SK-N-SH (cell line): ENCODE measurements at regions not wholly inside any gene's neighbourhood (a gene's known extent, or its start where the extent isn't known, plus 50 kb on each side); places are given as distances from the start of the nearest gene placed in this dataset.

Experiments
- CTCF ChIA-PET: fragments of 300-600, 350-600 bp; formaldehyde crosslinking; extraction: SDS; loops from one replicate; lab custom pipeline; 2021; lab: Yijun Ruan, JAX
- POLR2A ChIA-PET: fragments of 350-600 bp; sonication (Branson Sonifier 250); formaldehyde crosslinking; extraction: SDS; loops from one replicate; lab custom pipeline; 2020; ENCODE audit warnings: antibody characterized with exemption, inconsistent platforms; lab: Yijun Ruan, JAX
- DNase-seq: peaks from one replicate; pipeline ENCODE4 v3.0.0; 2012
- H2AFZ ChIP-seq: fragments of 200-600 bp; sonication (generic); 2 replicates; pipeline ENCODE4 v1.8.1; 2016; ENCODE audit warnings: antibody characterized with exemption, mild to moderate bottlenecking, low read depth
- H3F3A ChIP-seq: fragments of 200-600 bp; sonication (generic); replicated peaks from 2 replicates; pipeline ENCODE3; 2016; ENCODE audit warnings: antibody characterized with exemption, mild to moderate bottlenecking; ENCODE audit not compliant: insufficient read depth
- H3K27ac ChIP-seq, 2 experiments: fragments of 200-500 bp in 1 of 2; fragments of 200-600 bp in 1 of 2; sonication (Bioruptor generic) in 1 of 2; sonication (generic), shearing (Covaris generic) in 1 of 2; 2 replicates each; pipeline versions ENCODE4 v1.5.1 to v1.6.1; 2014 to 2016; ENCODE audit warnings: low read depth in 2 of 2, inconsistent platforms in 1 of 2, low read length in 1 of 2, mild to moderate bottlenecking in 1 of 2, mixed read lengths in 1 of 2
- H3K27me3 ChIP-seq: fragments of 200-600 bp; sonication (generic), shearing (Covaris generic); 2 replicates; pipeline ENCODE4 v1.6.1; 2016; ENCODE audit warnings: mixed run types; ENCODE audit not compliant: insufficient read depth
- H3K36me3 ChIP-seq, 2 experiments: fragments of 200-500 bp in 1 of 2; fragments of 200-600 bp in 1 of 2; sonication (Bioruptor generic) in 1 of 2; sonication (generic) in 1 of 2; replicated peaks in 1 of 2; 2 replicates each; pipeline versions ENCODE3 to v1.5.1; 2014 to 2016; ENCODE audit warnings: low read length in 1 of 2, mild to moderate bottlenecking in 1 of 2; ENCODE audit not compliant: insufficient read depth in 2 of 2, control insufficient read depth in 1 of 2
- H3K4me1 ChIP-seq, 2 experiments: fragments of 200-500 bp in 1 of 2; fragments of 200-600 bp in 1 of 2; sonication (Bioruptor generic) in 1 of 2; sonication (generic), shearing (Covaris generic) in 1 of 2; 2 replicates each; pipeline versions ENCODE4 v1.5.1 to v1.6.1; 2014 to 2016; ENCODE audit warnings: low read depth in 1 of 2, low read length in 1 of 2, mixed run types in 1 of 2; ENCODE audit not compliant: insufficient read depth in 2 of 2, control insufficient read depth in 1 of 2
- H3K4me2 ChIP-seq: fragments of 200-600 bp; sonication (generic), shearing (Covaris generic); 2 replicates; pipeline ENCODE4 v1.6.1; 2017; ENCODE audit warnings: mixed run types
- H3K4me3 ChIP-seq, 2 experiments: fragments of 200-500 bp in 1 of 2; fragments of 200-600 bp in 1 of 2; sonication (Bioruptor generic) in 1 of 2; sonication (generic), shearing (Covaris generic) in 1 of 2; 2 replicates each; pipeline versions ENCODE4 v1.5.1 to v1.8.1; 2014 to 2016; ENCODE audit warnings: low read depth in 2 of 2, inconsistent platforms in 1 of 2, low read length in 1 of 2, mild to moderate bottlenecking in 1 of 2, mixed read lengths in 1 of 2, moderate library complexity in 1 of 2
- H3K79me2 ChIP-seq: fragments of 200-600 bp; sonication (generic); 2 replicates; pipeline ENCODE4 v1.8.1; 2017; ENCODE audit warnings: mild to moderate bottlenecking; ENCODE audit not compliant: insufficient read depth
- H3K9ac ChIP-seq: fragments of 200-600 bp; sonication (generic); 2 replicates; pipeline ENCODE4 v1.6.1; 2017; ENCODE audit warnings: mixed run types
- H3K9me2 ChIP-seq: fragments of 200-600 bp; sonication (generic); 2 replicates; pipeline ENCODE4 v1.6.1; 2017; ENCODE audit warnings: mixed run types
- H3K9me3 ChIP-seq: fragments of 200-600 bp; sonication (generic); 2 replicates; pipeline ENCODE4 v1.6.1; 2017; ENCODE audit warnings: mixed run types, mild to moderate bottlenecking, moderate library complexity
- H4K20me1 ChIP-seq: fragments of 200-600 bp; sonication (generic); 2 replicates; pipeline ENCODE4 v1.6.1; 2017; ENCODE audit warnings: mild to moderate bottlenecking, mixed run types; ENCODE audit not compliant: insufficient read depth
- FOXM1 ChIP-seq: IDR thresholded peaks from 2 replicates; pipeline ENCODE4 v1.4.0; 2012; ENCODE audit warnings: low read depth, mild to moderate bottlenecking
- GABPA ChIP-seq: IDR thresholded peaks from 2 replicates; pipeline ENCODE4 v1.4.0; 2012; ENCODE audit warnings: low read depth, mild to moderate bottlenecking
- RAD21 ChIP-seq: IDR thresholded peaks from 2 replicates; pipeline ENCODE4 v1.6.1; 2012; ENCODE audit warnings: mild to moderate bottlenecking, low read length
- RFX5 ChIP-seq: IDR thresholded peaks from 2 replicates; pipeline ENCODE4 v1.6.1; 2012; ENCODE audit warnings: mild to moderate bottlenecking, improper control_type of control experiment, low read length
- RXRA ChIP-seq: IDR thresholded peaks from 2 replicates; pipeline ENCODE4 v1.4.0; 2012; ENCODE audit warnings: low read depth, mild to moderate bottlenecking, borderline replicate concordance
- TEAD4 ChIP-seq: IDR thresholded peaks from 2 replicates; pipeline ENCODE4 v1.4.0; 2012; ENCODE audit warnings: mild to moderate bottlenecking, borderline replicate concordance; ENCODE audit not compliant: insufficient read depth
- WGBS: methylation state at CpG from one replicate; pipeline ENCODE4 v1.1.6; 2017; ENCODE audit warnings: low lambda C conversion rate; 5-methylcytosine and 5-hydroxymethylcytosine counted together
- TF ChIP-seq, protein P1 (sequence below): IDR thresholded peaks from 2 replicates; pipeline ENCODE4 v1.6.1; 2012; ENCODE audit warnings: mild to moderate bottlenecking, low read depth, low read length, moderate library complexity
- TF ChIP-seq, protein P2 (sequence below): fragments of 150-350 bp; IDR thresholded peaks from 2 replicates; pipeline ENCODE4 v1.6.1; 2016; ENCODE audit warnings: mild to moderate bottlenecking, low read depth, low read length
- TF ChIP-seq, protein P3 (sequence below): IDR thresholded peaks from 2 replicates; pipeline ENCODE4 v1.4.0; 2012; ENCODE audit warnings: low read depth

DNA sequence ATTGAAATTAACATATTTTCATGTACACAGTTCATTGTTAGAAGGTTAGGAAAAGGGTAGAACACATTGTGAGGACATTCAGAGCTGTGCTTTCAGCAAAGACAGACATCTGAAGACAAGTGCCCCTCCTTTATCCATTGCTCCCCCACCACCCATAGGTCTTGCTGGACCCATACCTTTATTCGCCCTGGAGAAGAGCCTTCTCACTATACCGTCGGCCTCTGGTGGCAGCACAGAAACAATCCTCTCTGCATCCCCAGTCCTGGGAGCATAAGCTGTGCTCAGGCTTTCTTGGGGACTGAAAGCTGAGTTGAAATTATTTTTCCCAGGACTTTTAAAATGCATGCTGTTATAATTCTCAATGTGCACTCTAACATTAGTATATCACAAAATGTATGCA lies 372.3 kb downstream of the EPHA7 start (continued):
- TF ChIP-seq, protein P1, sequence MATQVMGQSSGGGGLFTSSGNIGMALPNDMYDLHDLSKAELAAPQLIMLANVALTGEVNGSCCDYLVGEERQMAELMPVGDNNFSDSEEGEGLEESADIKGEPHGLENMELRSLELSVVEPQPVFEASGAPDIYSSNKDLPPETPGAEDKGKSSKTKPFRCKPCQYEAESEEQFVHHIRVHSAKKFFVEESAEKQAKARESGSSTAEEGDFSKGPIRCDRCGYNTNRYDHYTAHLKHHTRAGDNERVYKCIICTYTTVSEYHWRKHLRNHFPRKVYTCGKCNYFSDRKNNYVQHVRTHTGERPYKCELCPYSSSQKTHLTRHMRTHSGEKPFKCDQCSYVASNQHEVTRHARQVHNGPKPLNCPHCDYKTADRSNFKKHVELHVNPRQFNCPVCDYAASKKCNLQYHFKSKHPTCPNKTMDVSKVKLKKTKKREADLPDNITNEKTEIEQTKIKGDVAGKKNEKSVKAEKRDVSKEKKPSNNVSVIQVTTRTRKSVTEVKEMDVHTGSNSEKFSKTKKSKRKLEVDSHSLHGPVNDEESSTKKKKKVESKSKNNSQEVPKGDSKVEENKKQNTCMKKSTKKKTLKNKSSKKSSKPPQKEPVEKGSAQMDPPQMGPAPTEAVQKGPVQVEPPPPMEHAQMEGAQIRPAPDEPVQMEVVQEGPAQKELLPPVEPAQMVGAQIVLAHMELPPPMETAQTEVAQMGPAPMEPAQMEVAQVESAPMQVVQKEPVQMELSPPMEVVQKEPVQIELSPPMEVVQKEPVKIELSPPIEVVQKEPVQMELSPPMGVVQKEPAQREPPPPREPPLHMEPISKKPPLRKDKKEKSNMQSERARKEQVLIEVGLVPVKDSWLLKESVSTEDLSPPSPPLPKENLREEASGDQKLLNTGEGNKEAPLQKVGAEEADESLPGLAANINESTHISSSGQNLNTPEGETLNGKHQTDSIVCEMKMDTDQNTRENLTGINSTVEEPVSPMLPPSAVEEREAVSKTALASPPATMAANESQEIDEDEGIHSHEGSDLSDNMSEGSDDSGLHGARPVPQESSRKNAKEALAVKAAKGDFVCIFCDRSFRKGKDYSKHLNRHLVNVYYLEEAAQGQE = no peak
- TF ChIP-seq GABPA = no peak

DNA sequence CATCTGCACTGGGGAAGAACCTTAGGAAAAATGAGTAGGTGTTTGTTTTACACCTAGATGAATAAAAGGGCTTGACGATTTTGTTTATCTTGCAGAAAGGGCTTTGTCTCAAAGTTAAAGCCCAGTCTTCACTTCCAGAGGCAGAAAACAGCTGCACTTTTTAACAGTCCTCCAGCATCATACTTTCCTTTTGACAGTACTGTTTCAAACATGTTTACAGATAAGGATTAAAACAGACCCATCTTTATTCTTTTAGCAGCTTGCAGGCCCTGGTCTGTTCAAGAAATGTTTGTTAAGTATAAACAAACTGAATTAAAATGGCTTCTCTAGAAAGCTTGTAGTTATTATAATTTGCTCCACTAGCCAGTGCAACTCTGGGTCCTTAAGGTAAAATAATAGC lies 374.2 kb downstream of the EPHA7 start:
- 0% methylated on average over 1 of the region's 1 CpG for WGBS
- no peak overlapping the region for H3K9ac ChIP-seq
- H2AFZ ChIP-seq = no peak overlapping the region
- no peak overlapping the region for H3K4me3 ChIP-seq
- H3K9me2 ChIP-seq = no peaks in the 10 kb centered on the region
- H3K36me3 ChIP-seq = no peaks in the 10 kb centered on the region
- no peaks in the 10 kb centered on the region for H3F3A ChIP-seq
- ChIA-PET POLR2A (no interaction called here), CTCF (no interaction called here)
- no peaks in the 10 kb centered on the region for H3K27me3 ChIP-seq
- H3K27ac ChIP-seq = no peak overlapping the region
- DNase-seq = no peak
- no peaks in the 10 kb centered on the region for H3K9me3 ChIP-seq
- no peak for TF ChIP-seq RAD21
- TF ChIP-seq RFX5 = no peak
- TF ChIP-seq, protein P2, sequence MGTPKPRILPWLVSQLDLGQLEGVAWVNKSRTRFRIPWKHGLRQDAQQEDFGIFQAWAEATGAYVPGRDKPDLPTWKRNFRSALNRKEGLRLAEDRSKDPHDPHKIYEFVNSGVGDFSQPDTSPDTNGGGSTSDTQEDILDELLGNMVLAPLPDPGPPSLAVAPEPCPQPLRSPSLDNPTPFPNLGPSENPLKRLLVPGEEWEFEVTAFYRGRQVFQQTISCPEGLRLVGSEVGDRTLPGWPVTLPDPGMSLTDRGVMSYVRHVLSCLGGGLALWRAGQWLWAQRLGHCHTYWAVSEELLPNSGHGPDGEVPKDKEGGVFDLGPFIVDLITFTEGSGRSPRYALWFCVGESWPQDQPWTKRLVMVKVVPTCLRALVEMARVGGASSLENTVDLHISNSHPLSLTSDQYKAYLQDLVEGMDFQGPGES = no peak
- no peak for TF ChIP-seq RXRA
- TF ChIP-seq TEAD4 = no peak
- no peak for TF ChIP-seq FOXM1
- TF ChIP-seq, protein P3, sequence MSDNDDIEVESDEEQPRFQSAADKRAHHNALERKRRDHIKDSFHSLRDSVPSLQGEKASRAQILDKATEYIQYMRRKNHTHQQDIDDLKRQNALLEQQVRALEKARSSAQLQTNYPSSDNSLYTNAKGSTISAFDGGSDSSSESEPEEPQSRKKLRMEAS = no peak
- TF ChIP-seq, protein P1 = no peak
- no peaks in the 10 kb centered on the region for H4K20me1 ChIP-seq
- no peaks in the 10 kb centered on the region for H3K79me2 ChIP-seq
- H3K4me2 ChIP-seq = no peak overlapping the region
- no peaks in the 10 kb centered on the region; a peak in 1 of 4 replicates for H3K4me1 ChIP-seq
